ENCODE measurements at regions not wholly inside any gene's neighbourhood (a gene's known extent, or its start where the extent isn't known, plus 50 kb on each side); places are given as distances from the start of the nearest gene placed in this dataset.
"Not testable (repeated sequence)": the region's sequence is repeated elsewhere in the genome, so short reads cannot be mapped to it uniquely, and the experiment has no call there.

GRCh38 chr6:164359441-164359840 lies 944.9 kb downstream of the QKI start:
- DNase-seq (ENCODE audit: low read depth, low spot score) = no peak
- in situ Hi-C loops (cut with HindIII; ENCODE audit: low pct_unique_long_range_greater_than_20kb, low sequenced_read_pairs) = no loop called here

- in situ Hi-C loops (cut with HindIII; ENCODE audit: low pct_unique_long_range_greater_than_20kb, low sequenced_read_pairs) = no loop called here
Observed at GRCh38 chr6:164359036-164359435, 944.5 kb downstream of the QKI start.

GRCh38 chr6:164356814-164357213 lies 942.3 kb downstream of the QKI start:
- no peak for DNase-seq (ENCODE audit: low read depth, low spot score)
- in situ Hi-C loops (cut with HindIII; ENCODE audit: low pct_unique_long_range_greater_than_20kb, low sequenced_read_pairs) = no loop called here

More at GRCh38 chr6:164359036-164359435, 944.5 kb downstream of the QKI start:
- DNase-seq (ENCODE audit: low read depth, low spot score) = no peak

GRCh38 chr6:164347455-164347854 lies 932.9 kb downstream of the QKI start:
- peak; percentile 48 for DNase-seq (ENCODE audit: low read depth, low spot score)
- in situ Hi-C loops (cut with HindIII; ENCODE audit: low pct_unique_long_range_greater_than_20kb, low sequenced_read_pairs) = no loop called here

- DNase-seq (ENCODE audit: low read depth, low spot score) = no peak
- in situ Hi-C loops (cut with HindIII; ENCODE audit: low pct_unique_long_range_greater_than_20kb, low sequenced_read_pairs) = no loop called here
Observed at GRCh38 chr6:164346631-164347030, 932.1 kb downstream of the QKI start.

GRCh38 chr6:164345806-164346496 lies 931.4 kb downstream of the QKI start:
- DNase-seq (ENCODE audit: low read depth, low spot score) = no peak
- in situ Hi-C loops (cut with HindIII; ENCODE audit: low pct_unique_long_range_greater_than_20kb, low sequenced_read_pairs) = no loop called here

GRCh38 chr6:164345327-164345726 lies 930.8 kb downstream of the QKI start:
- DNase-seq (ENCODE audit: low read depth, low spot score) = no peak
- in situ Hi-C loops (cut with HindIII; ENCODE audit: low pct_unique_long_range_greater_than_20kb, low sequenced_read_pairs) = no loop called here

- DNase-seq (ENCODE audit: low read depth, low spot score) = no peak
- in situ Hi-C loops (cut with HindIII; ENCODE audit: low pct_unique_long_range_greater_than_20kb, low sequenced_read_pairs) = no loop called here
Observed at GRCh38 chr6:164344801-164345291, 930.3 kb downstream of the QKI start.

GRCh38 chr6:164339442-164339841 lies 924.9 kb downstream of the QKI start:
- in situ Hi-C loops (cut with HindIII; ENCODE audit: low pct_unique_long_range_greater_than_20kb, low sequenced_read_pairs); DNase-seq (ENCODE audit: low read depth, low spot score): not testable (repeated sequence)

GRCh38 chr6:164337925-164338397 lies 923.4 kb downstream of the QKI start:
- in situ Hi-C loops (cut with HindIII; ENCODE audit: low pct_unique_long_range_greater_than_20kb, low sequenced_read_pairs) = no loop called here
- DNase-seq (ENCODE audit: low read depth, low spot score) = no peak

GRCh38 chr6:164337024-164337924 lies 922.8 kb downstream of the QKI start:
- DNase-seq (ENCODE audit: low read depth, low spot score) = no peak
- in situ Hi-C loops (cut with HindIII; ENCODE audit: low pct_unique_long_range_greater_than_20kb, low sequenced_read_pairs) = no loop called here

GRCh38 chr6:164336455-164336854 lies 921.9 kb downstream of the QKI start:
- in situ Hi-C loops (cut with HindIII; ENCODE audit: low pct_unique_long_range_greater_than_20kb, low sequenced_read_pairs) = no loop called here
- DNase-seq (ENCODE audit: low read depth, low spot score) = no peak

- no peak for DNase-seq (ENCODE audit: low read depth, low spot score)
- in situ Hi-C loops (cut with HindIII; ENCODE audit: low pct_unique_long_range_greater_than_20kb, low sequenced_read_pairs) = no loop called here
Observed at GRCh38 chr6:164331026-164331425, 916.5 kb downstream of the QKI start.

GRCh38 chr6:164325168-164325567 lies 910.6 kb downstream of the QKI start:
- in situ Hi-C loops (cut with HindIII; ENCODE audit: low pct_unique_long_range_greater_than_20kb, low sequenced_read_pairs) = no loop called here
- DNase-seq (ENCODE audit: low read depth, low spot score) = no peak

GRCh38 chr6:164322533-164322932 lies 908.0 kb downstream of the QKI start:
- in situ Hi-C loops (cut with HindIII; ENCODE audit: low pct_unique_long_range_greater_than_20kb, low sequenced_read_pairs) = no loop called here
- peak; percentile 55 for DNase-seq (ENCODE audit: low read depth, low spot score)

- in situ Hi-C loops (cut with HindIII; ENCODE audit: low pct_unique_long_range_greater_than_20kb, low sequenced_read_pairs) = no loop called here
- no peak for DNase-seq (ENCODE audit: low read depth, low spot score)
Observed at GRCh38 chr6:164321297-164321696, 906.8 kb downstream of the QKI start.

GRCh38 chr6:164315376-164315775 lies 900.9 kb downstream of the QKI start:
- no peak for DNase-seq (ENCODE audit: low read depth, low spot score)
- in situ Hi-C loops (cut with HindIII; ENCODE audit: low pct_unique_long_range_greater_than_20kb, low sequenced_read_pairs) = no loop called here

- DNase-seq (ENCODE audit: low read depth, low spot score) = no peak
- in situ Hi-C loops (cut with HindIII; ENCODE audit: low pct_unique_long_range_greater_than_20kb, low sequenced_read_pairs) = no loop called here
Observed at GRCh38 chr6:164308339-164308738, 893.8 kb downstream of the QKI start.
